ENCODE measurements at regions not wholly inside any gene's neighbourhood (a gene's known extent, or its start where the extent isn't known, plus 50 kb on each side); places are given as distances from the start of the nearest gene placed in this dataset.
A peak's percentile ranks its signal among the peaks of the same experiment; 100 is the strongest.

DNA sequence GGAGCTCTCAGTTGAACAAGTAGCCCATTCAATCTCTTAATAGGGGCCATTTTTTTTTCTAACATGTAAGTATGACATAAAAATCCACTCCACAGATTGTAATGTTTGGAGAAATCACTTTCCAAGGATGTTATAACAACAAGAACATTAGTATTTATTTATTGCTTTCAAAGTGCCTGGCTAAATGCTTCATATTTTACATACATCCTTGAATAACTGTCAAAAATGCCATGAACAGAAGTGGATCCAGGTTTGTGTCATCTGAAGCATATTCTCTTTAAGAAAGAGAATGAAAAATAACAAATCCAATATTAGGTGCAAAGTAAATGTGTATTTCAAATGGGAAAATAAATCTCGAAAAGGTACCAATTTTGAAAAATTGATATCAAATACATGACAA, 344.0 kb upstream of the FAT3 start:
- DNase-seq (ENCODE audit: low read depth in 4 of 4, low spot score in 2 of 4): no peak

DNA sequence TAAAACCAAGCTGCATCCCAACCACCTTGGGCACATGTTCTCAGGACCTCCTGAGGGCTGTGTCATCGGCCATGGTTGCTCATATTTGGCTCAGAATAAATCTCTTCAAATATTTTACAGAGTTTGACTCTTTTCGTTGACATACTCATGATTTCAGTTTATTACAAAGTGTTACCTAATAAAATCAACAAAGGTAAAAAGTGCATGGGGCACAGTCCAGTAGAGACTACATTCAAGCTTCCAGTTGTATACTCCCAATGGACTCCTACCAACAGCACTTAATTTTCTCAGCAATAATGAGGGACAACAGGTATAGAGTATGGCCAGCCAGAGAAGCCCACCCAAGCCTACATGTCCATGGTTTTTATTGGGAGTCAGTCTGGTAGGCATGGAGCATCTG, 347.9 kb upstream of the FAT3 start:
- DNase-seq (ENCODE audit: low read depth in 4 of 4, low spot score in 2 of 4): no peak

DNA sequence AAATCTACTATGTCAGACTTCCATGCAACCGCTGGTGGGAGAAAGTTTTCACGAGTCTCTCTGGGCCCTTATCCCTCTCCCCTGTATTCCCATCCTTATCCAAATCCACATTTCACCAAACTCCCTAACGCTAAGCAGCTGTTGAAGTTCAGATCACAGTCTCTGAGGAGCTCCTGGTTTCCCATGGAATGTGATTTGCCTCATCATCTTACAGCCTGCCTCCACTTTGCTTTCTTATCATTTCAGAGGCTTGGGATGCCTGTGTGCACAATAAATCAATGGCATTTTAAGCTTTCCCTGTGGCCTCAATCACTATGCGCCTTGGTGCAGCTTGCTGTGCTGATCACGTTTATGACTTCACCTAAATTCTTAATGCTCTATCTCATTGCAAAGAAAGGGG, 352.4 kb upstream of the FAT3 start:
- no peak for DNase-seq (ENCODE audit: low read depth in 4 of 4, low spot score in 2 of 4)

DNA sequence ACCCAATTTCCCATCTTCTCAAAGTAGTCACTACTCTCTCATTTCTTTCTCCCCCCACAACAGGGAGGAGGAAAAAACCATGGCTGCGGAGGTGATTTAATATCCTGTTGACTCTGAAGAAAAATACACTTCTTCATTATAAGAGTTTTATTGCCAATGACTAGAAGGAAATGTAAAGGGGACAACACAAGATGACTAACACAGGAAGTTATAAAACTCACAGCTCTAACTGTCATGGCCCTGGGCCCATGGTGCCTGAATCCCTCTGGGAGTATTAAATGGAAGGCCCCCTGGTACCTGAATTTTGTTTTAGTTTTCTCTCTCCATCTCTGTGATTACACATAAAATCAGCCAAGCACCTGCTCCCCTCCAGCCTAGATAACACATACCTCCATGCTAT, 352.8 kb upstream of the FAT3 start:
- no peak for DNase-seq (ENCODE audit: low read depth in 4 of 4, low spot score in 2 of 4)

DNA sequence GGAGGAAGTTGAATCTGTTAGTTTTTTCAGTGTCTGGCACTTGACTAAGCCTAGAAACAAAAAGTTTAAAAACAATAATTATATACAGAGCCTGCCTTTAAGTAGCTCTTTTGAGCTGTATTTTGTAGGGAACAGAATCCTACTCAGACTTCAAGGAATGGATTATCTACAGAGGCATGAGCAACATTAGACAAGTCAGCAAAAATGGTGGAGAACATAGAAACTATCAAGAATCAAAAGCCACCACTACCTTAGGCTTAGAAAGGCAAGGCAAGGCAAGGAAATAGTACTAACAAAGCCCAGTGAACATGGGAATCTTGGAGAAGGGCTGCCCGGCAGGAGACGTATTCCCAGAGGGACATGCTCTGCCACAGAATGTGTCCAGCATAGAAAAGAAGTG, 353.6 kb upstream of the FAT3 start:
- no peak for DNase-seq (ENCODE audit: low read depth in 4 of 4, low spot score in 2 of 4)

DNA sequence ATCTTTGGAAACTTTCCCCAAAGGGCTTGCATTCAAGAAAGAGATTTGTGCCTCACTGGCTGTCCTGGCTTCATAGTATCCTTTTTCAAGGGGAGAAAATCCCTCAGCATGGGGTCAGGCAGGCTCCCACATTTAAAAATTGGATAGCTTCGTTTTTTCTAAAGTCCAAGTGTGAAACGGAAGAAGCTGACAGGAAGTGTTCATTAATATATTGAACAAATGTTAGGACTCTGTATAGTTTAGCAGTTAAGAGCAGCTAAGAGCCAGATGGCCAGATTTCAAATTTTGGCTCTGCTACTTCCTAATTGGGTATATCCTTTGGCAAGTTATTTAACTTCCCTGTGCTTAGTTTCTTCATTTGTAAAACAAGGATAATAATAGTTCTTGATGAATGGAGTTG, 354.9 kb upstream of the FAT3 start:
- DNase-seq (ENCODE audit: low read depth in 4 of 4, low spot score in 2 of 4): no peak

DNA sequence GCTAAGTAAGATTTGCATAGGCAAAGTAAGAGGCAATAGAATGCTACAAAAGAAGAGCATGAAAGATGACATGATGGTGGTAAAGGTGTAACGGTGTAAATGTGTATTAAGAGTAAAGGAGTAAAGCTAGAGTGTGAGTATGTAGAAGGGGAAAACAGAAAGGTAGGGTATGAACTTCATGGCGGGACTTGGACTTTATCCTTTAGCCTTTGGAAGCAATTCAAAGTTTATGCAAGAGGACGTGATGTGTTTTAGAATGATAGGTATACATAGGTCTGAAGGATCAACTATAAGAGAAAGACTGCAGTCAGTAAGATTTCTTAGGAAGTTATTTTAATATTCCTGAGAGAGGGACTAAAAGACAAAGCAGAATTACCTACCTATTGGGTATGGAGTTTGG, 358.0 kb upstream of the FAT3 start:
- no peak for DNase-seq (ENCODE audit: low read depth in 4 of 4, low spot score in 2 of 4)

DNA sequence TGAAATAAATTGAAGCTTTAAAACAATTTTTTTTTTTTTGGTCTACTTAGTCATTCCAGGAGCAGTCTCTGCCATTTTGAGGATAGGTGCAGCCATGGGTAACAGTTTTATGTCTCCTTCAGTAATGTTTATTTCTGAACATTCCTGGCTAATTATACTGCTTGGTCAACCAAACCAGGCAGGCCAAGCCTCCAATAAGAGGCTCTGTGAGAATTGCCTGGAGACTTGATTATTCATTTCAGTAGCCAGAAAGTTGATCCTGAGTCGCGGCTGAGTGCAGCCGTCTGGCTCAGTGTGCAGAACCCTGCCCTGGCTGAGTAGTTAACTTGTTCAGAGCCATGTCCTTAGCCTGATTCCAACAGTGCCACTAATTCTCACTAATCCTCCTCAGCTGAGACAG, 364.0 kb upstream of the FAT3 start:
- peak in 1 of 4 donors; percentile 38 for DNase-seq (ENCODE audit: low read depth in 4 of 4, low spot score in 2 of 4)

DNA sequence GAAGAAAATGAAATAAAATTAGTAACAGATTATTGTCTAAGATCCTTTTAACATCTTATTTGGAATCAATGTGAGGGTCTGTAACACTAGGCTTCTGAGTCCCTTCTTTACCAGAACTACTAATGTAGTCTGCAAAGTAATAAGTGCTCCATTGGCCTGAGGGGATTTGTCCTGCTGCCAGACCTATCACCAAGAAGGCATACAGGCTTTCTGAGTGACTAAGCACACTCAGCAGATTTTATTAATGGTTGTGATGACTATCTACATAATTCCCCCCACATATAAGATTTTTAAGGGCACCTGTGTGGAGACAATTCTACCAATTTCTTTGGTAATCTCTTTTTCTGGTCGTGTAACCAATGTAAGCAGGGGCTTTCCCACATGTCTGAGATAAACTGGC, 365.0 kb upstream of the FAT3 start:
- no peak for DNase-seq (ENCODE audit: low read depth in 4 of 4, low spot score in 2 of 4)

DNA sequence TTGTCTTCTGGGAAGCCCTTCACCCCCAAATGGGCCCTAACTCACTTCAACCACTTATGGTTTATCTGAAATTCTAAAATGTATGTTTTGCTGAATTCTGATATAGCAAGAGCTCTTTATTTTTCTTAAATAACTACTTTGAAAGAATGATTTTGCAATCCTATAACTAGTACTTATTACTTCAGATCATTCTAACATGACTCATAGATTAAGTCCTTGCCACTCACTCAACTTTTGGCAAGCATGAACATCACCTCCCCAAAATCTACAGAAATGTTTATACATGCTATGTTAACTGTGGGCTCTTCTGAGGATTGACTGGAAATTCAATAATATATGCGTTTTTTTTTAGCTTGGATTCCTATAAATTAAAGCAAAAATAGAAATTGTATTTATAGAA, 367.4 kb upstream of the FAT3 start:
- no peak for DNase-seq (ENCODE audit: low read depth in 4 of 4, low spot score in 2 of 4)

DNA sequence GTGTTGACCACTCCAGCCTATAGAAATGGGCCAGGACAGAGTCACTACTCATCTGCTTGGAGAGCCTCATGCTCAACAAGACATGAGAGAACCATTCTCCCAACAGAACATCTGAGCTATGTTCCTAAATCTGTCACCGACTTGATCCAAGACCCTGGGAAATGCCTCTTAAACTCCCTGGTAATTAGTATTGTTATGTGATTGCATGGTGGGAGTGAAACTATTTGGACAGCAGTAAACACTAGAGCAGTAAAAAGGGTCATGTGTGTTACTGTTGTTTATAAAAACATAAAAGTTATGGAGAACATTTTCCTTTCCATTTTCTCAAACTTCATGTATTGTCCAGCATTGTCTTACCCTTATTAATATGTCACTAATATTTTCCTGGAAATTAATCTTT, 369.8 kb upstream of the FAT3 start:
- peak in 1 of 4 donors; percentile 27 for DNase-seq (ENCODE audit: low read depth in 4 of 4, low spot score in 2 of 4)

DNA sequence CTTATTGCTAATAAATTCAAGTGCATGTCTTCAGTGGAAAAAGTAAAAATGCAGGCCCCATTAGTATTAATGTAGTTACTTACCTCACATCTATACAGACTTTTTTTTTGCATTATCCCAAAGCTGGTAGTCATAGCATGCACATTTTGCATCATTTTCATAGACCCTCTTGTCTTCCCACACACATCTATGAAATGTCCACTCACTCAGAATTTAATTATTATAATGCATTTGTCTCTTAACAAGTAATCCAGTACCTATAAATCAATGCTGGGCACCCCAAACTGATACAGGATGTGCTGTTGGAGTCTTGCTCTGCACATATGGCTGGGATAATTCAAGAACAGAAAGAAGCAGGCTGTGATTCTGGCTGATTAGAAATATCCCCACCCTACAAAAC, 370.4 kb upstream of the FAT3 start:
- no peak for DNase-seq (ENCODE audit: low read depth in 4 of 4, low spot score in 2 of 4)

DNA sequence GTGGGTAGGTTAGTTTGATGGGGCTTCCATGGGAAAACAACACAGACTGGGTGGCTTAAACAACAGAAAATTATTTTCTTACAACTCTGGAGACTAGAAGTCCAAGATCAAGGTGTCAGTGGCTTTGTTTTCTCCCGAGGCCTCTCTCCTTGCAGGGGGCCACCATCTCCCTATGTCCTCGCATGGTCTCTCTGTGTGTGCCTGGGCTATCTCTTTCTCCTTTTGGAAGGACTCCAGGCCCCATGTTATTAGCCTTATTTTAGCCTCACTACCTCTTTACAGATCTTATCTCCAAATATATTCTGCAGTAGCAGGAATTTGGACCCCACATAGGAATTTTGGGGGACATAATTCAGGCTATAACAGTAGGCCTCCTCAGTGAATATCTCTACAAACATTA, 372.7 kb upstream of the FAT3 start:
- no peak for DNase-seq (ENCODE audit: low read depth in 4 of 4, low spot score in 2 of 4)

DNA sequence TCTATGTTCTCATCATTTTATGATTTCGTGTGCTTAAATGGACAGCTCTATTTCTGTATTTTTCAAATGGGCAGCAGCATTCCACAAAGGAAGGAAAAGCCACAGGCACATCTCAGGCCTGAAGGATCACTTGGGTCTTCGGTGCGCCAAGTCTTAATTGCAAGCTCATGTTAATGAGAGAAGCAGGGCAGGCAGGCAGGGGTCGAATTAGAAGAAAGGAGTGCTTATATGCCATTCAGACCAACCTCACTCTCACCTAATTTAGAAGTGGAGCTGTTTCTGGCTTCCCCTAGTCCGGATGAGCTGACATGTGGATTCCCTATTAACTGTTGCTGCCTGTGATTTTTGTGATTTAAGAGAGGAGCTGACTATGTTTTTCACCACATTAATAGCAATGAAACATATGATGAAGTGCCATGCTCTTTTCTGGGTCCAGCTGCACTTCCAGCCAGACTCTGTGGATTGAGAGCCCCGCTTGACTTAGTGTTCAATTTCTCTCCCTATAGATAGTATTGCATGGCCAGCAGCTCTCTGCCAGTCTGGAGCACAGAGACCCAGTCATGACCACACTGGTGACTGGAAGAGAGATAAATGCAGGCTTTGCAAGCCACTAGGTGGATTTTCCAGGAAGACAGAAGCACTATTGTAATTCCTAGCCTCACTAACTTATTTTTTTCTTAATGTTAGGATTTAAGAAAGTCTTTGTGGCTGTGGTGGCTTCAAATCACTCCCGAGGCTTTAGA, 373.9 kb upstream of the FAT3 start:
- no peak for DNase-seq (ENCODE audit: low read depth in 4 of 4, low spot score in 2 of 4)

DNA sequence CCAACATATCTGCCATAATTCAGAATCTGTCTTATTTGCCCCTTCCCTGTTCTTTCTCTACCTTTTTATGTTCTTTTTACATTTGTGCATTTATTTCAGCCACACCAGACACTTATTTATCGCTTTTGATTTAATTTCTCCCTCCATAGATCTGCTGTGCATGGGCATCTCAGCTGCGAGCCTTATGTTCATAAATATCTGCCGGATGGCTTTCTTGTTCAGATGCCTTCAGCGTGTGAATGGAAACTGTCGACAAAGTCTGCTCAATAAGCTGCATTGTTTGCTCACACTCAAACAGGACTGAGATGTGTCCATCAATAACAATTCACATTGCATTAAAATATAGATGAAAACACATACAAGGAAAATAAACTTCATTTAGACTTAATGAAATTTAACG, 374.6 kb upstream of the FAT3 start:
- no peak for DNase-seq (ENCODE audit: low read depth in 4 of 4, low spot score in 2 of 4)

DNA sequence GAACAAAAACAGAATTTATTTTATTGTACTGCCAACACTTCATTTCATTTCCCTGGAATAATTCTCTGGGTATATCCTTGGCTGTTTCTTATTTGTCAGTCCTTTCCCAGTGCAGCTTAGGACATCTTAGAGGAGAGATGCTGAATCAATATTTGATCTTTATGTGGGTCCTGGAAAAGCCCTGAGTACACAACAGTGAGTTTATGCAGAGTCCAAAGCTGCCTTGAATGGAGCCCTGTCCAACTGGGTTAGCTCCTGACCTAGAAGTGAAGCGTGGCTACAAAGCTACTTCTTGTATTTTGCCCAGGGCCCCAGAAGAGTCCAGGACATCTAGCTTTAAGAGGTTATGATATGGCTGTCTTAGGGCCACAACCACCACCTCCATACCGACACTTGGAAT, 378.0 kb upstream of the FAT3 start:
- DNase-seq (ENCODE audit: low read depth in 4 of 4, low spot score in 2 of 4): no peak

DNA sequence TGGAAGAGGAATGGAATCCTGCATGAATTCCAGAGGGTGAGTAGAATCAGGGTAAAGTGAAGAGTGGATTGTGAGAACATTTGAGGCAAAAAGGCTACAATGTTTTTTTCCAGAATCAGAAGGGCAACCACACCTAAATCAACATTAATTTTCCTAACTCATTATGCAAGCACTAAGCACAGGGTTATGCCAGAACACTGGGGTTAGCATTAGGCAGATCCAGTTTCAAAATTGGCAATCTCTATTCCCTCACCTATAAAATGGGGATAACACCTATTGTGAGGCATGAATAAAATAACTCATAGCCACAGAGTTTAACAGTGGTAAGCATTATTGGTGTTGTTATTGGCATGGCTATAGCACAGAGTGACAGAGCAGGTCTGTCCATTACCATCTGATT, 378.6 kb upstream of the FAT3 start:
- no peak for DNase-seq (ENCODE audit: low read depth in 4 of 4, low spot score in 2 of 4)

DNA sequence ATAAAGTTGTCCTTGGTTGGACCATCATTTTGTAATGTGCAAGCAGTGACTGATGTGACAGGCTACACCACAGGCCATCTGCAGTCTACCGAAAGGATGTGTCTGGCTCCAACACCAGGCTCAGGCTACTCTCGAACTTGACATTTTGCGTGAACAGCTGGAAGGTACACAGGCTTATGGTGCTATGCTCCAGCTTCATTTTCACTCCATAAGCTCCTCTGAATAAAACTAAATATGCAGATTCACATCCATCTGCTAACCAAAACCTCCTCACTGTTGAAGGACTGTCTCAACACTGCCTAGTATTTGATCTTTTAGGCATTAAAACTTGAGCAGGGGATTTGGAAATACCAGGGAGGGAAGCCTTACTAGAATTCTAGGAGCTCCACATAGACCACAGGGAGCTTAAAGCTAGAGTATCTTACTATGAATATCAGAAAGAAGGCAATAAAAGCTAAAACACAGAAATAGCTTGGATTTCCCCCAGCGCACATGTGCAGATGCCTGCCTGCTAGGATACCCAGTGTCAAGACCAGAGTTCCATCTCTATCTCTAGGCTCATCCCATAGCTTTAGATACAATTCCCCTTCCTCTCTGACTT, 383.9 kb upstream of the FAT3 start:
- DNase-seq (ENCODE audit: low read depth in 4 of 4, low spot score in 2 of 4): no peak

DNA sequence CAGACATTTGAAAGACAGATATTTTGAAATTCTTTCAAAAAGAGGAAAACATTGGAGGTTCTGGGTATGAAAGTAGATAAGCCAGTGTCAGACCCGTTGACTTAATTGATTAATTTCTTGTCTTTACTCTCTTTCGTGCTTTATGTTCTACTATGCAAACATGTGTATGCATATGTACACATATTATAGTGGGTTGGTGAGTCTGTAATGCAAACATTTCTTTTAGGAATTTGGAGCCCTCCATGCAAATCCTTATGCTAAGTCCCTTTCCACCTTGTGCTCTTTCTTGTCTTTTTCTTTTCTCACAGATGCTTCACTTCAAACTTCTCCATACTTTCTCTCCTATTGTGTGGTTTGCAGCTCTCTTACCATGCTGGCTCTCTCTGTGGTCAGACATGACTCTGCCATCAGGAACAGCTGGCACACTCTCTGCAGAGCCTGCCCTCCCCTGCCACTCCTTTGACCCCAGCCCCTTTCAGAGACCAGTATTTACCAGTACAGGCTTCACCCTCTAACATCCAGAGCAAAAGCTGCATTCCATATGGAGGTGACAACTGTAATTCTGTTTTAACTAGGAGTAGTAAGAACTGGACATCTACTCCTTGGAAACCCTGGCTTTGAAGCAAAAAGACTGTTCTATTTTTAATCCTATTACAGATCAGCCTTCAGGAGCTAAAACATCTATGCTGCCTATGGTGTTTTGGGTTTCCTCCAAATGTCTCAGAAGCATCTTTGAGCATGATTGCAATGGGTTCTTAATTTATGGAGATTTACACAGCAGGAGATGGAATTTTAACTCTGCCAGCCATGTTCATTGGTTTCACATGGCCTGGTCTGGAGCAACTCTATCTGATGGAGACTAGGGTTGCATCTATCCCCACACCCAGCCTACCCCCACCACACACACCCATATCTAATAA, 386.9 kb upstream of the FAT3 start:
- no peak for DNase-seq (ENCODE audit: low read depth in 4 of 4, low spot score in 2 of 4)

DNA sequence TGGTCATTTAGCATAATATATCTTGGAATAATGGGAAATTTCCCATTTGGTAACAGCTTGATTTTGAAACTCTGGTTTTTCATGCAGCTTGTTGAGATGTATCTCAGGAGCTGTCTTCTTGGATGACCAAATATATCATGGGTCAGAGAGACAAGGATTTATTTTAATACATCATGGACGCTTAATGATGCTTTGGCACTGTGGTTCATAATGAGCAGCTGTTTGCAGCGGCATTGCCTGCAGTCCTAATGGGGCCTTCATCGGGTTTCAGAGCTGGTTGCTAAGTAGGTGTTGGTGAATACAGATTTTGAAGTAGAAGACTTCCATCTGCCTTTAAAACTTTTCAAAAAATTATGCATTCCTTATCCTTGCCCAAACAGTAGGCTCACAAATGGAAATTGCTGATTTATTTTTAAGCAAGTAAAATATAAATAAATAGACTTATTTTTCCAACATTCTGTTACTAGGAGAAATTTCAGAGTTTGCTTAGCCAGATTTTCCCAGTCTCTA, 389.5 kb upstream of the FAT3 start:
- DNase-seq (ENCODE audit: low read depth in 4 of 4, low spot score in 2 of 4): no peak

DNA sequence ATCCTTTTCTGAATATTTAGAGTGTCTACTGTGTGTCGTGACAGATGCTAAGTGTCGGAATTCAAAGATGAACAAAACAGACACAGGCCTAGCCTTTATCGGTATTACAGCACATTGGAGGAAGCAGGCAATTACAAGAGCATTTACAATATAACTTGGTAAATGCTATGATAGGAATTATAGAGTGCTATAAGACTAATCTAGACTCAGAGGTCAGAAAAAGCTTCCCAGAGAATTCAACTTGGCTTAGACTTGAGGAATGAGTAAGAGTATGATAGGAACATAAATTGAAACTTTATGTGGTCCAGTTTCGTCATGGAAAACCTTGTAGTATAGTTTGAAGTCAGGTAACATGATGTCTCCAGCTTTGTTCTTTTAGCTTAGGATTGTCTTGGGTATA, 395.7 kb upstream of the FAT3 start:
- DNase-seq (ENCODE audit: low read depth in 4 of 4, low spot score in 2 of 4): no peak

DNA sequence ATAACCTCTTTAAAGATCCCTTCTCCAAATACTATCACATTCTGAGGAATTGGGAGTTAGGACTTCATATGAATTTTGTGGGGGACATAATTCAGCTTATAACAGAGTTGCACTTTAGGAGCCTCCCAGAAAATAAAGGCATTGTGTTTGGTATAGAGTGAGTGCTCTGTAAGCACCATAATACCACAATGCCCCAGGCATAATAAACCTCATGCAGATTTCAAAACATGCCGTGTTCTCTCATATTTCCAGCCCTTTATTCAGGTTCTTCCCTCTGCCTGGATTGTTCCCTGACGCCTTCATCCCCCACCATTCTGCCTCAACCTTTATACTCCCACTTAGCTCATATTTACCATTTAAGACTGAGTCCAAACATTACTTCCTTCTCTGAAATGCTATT, 398.8 kb upstream of the FAT3 start:
- DNase-seq (ENCODE audit: low read depth in 4 of 4, low spot score in 2 of 4): no peak

Measured in left renal cortex interstitium (tissue), 4 donors.